WTC11 (cell line): ENCODE measurements at regions not wholly inside any gene's neighbourhood (a gene's known extent, or its start where the extent isn't known, plus 50 kb on each side); places are given as distances from the start of the nearest gene placed in this dataset.

Source experiments
- ETV6 ChIP-seq: sonication (generic); formaldehyde crosslinking; IDR thresholded peaks from 2 replicates; pipeline ENCODE4 v1.8.1; 2022; ENCODE audit warnings: mild to moderate bottlenecking, missing genetic modification reagents
- TF ChIP-seq, protein P1 (sequence below): sonication (generic); formaldehyde crosslinking; IDR thresholded peaks from 2 replicates; pipeline ENCODE4 v1.8.1; 2023; ENCODE audit warnings: mild to moderate bottlenecking, missing genetic modification reagents, moderate library complexity
- TF ChIP-seq, protein P2 (sequence below): fragments of 200-600 bp; IDR thresholded peaks from 2 replicates; pipeline ENCODE4 v1.8.0; 2022; ENCODE audit warnings: antibody characterized with exemption

DNA sequence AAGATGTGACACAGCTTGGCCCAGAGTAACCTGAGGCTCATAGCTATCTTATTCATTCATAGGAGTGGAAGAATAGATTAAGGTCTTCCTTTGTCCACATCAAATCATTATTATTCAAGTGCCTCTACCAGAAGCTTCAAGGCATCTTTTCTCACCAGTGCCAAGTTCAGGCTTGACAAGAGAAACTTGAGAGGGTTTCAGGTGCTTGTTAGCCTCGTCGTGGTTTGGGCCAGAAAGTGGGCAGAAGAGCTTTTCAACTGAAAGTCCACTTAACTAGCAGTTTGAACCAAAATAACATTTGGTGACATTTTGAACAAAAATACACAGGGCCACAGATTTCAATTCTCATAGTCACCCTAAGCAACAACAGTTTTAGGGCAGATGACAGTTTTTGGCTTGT, 1184.2 kb downstream of the FLRT2 start:
- no peak for TF ChIP-seq ETV6 (CRISPR knock-in tag)
- TF ChIP-seq, protein P1, sequence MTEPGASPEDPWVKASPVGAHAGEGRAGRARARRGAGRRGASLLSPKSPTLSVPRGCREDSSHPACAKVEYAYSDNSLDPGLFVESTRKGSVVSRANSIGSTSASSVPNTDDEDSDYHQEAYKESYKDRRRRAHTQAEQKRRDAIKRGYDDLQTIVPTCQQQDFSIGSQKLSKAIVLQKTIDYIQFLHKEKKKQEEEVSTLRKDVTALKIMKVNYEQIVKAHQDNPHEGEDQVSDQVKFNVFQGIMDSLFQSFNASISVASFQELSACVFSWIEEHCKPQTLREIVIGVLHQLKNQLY (CRISPR knock-in tag), result no peak
- TF ChIP-seq, protein P2, sequence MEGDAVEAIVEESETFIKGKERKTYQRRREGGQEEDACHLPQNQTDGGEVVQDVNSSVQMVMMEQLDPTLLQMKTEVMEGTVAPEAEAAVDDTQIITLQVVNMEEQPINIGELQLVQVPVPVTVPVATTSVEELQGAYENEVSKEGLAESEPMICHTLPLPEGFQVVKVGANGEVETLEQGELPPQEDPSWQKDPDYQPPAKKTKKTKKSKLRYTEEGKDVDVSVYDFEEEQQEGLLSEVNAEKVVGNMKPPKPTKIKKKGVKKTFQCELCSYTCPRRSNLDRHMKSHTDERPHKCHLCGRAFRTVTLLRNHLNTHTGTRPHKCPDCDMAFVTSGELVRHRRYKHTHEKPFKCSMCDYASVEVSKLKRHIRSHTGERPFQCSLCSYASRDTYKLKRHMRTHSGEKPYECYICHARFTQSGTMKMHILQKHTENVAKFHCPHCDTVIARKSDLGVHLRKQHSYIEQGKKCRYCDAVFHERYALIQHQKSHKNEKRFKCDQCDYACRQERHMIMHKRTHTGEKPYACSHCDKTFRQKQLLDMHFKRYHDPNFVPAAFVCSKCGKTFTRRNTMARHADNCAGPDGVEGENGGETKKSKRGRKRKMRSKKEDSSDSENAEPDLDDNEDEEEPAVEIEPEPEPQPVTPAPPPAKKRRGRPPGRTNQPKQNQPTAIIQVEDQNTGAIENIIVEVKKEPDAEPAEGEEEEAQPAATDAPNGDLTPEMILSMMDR, result no peak
